HCT116 (cell line): ENCODE measurements at regions not wholly inside any gene's neighbourhood (a gene's known extent, or its start where the extent isn't known, plus 50 kb on each side); places are given as distances from the start of the nearest gene placed in this dataset.

Experiments used
- ATAC-seq: fragments of 200-7000 bp; cut with Tn5 transposase; 2 replicates; pipeline ENCODE4 v1.9.1; 2020; ENCODE audit warnings: mild to moderate bottlenecking, moderate library complexity
- BruUV-seq: library from RNA; stranded (reverse); fragments of 400-500 nt; replicated peaks from 2 replicates; lab custom pipeline; 2021; lab: Mats Ljungman, UMichigan
- CTCF ChIA-PET: fragments of 300-600 bp; sonication (Branson Sonifier 250); formaldehyde crosslinking; loops from one replicate; lab custom pipeline; 2021; ENCODE audit warnings: antibody characterized with exemption; lab: Charles Lee
- POLR2A ChIA-PET: fragments of 300-600, 350-600 bp; sonication (Branson Sonifier 250); formaldehyde crosslinking; loops from one replicate; lab custom pipeline; 2021; ENCODE audit warnings: antibody characterized with exemption; lab: Charles Lee
- RAD21 ChIA-PET, 2 experiments: fragments of 300-600 bp; sonication (Branson Sonifier 250); formaldehyde crosslinking; loops; one replicate each; lab custom pipeline; 2023; ENCODE audit warnings: low total read pairs in 2 of 2; ENCODE audit not compliant: uncharacterized antibody in 2 of 2, unreplicated experiment in 2 of 2, low non-redundant PET in 1 of 2; lab: Charles Lee
- DNase-seq: peaks from one replicate; pipeline ENCODE4 v3.0.0-alpha.2; 2010; ENCODE audit warnings: low read depth, low spot score
- H2AFZ ChIP-seq: fragments of 200-600 bp; shearing (Covaris generic), sonication (generic); 2 replicates; pipeline ENCODE4 v1.6.1; 2017; ENCODE audit warnings: low read depth, mixed run types, mixed read lengths, antibody characterized with exemption, low read length; ENCODE audit not compliant: poor library complexity, severe bottlenecking
- H3K27ac ChIP-seq: 2 replicates; pipeline ENCODE4 v1.5.1; 2012; ENCODE audit warnings: low read depth, low read length
- H3K27me3 ChIP-seq: fragments of 200-600 bp; sonication (generic); 2 replicates; pipeline ENCODE4 v1.6.1; 2016; ENCODE audit warnings: mixed run types, low read length, mixed read lengths; ENCODE audit not compliant: insufficient read depth
- H3K36me3 ChIP-seq, 2 experiments: fragments of 200-500 bp in 1 of 2; fragments of 200-600 bp in 1 of 2; sonication (Bioruptor generic) in 1 of 2; sonication (generic) in 1 of 2; 2 replicates each; pipeline versions ENCODE4 v1.5.1 to v1.6.1; 2014 to 2016; ENCODE audit warnings: low read length in 2 of 2, inconsistent platforms in 1 of 2, mixed read lengths in 1 of 2, mixed run types in 1 of 2; ENCODE audit not compliant: insufficient read depth in 2 of 2, control insufficient read depth in 1 of 2
- H3K4me1 ChIP-seq, 2 experiments: fragments of 200-600 bp in 1 of 2; sonication (generic) in 1 of 2; 2 replicates each; pipeline versions ENCODE4 v1.5.1 to v1.6.1; 2012 to 2017; ENCODE audit warnings: low read length in 2 of 2, inconsistent platforms in 1 of 2, mild to moderate bottlenecking in 1 of 2, mixed read lengths in 1 of 2, mixed run types in 1 of 2, moderate library complexity in 1 of 2; ENCODE audit not compliant: insufficient read depth in 2 of 2, control insufficient read depth in 1 of 2
- H3K4me2 ChIP-seq: fragments of 200-600 bp; sonication (generic); 2 replicates; pipeline ENCODE4 v1.6.1; 2017; ENCODE audit warnings: mixed run types, low read length, mixed read lengths
- H3K4me3 ChIP-seq, 2 experiments: fragments of 200-600 bp in 1 of 2; sonication (generic) in 1 of 2; replicated peaks in 1 of 2; 2 replicates each; pipeline ENCODE4 v1.5.1; 2011 to 2016; ENCODE audit warnings: low read length in 2 of 2, control low read depth in 1 of 2, low read depth in 1 of 2, mild to moderate bottlenecking in 1 of 2, mixed read lengths in 1 of 2, mixed run types in 1 of 2
- H3K79me2 ChIP-seq: fragments of 200-600 bp; sonication (generic); 2 replicates; pipeline ENCODE4 v1.6.1; 2017; ENCODE audit warnings: mild to moderate bottlenecking, mixed run types, low read length, moderate library complexity, mixed read lengths; ENCODE audit not compliant: insufficient read depth
- H3K9ac ChIP-seq: fragments of 200-600 bp; sonication (generic); 2 replicates; pipeline ENCODE4 v1.6.1; 2016; ENCODE audit warnings: low read length, mixed read lengths
- H3K9me2 ChIP-seq: fragments of 200-600 bp; sonication (generic), shearing (Covaris generic); 2 replicates; pipeline ENCODE4 v1.6.1; 2017; ENCODE audit warnings: mixed run types, mild to moderate bottlenecking, moderate library complexity; ENCODE audit not compliant: insufficient read depth
- H3K9me3 ChIP-seq, 2 experiments: fragments of 200-500 bp in 1 of 2; fragments of 200-600 bp in 1 of 2; sonication (Bioruptor generic) in 1 of 2; sonication (generic) in 1 of 2; 2 replicates each; pipeline ENCODE4 v1.6.1; 2014 to 2017; ENCODE audit warnings: low read length in 2 of 2, mixed read lengths in 2 of 2, inconsistent platforms in 1 of 2, low read depth in 1 of 2, mild to moderate bottlenecking in 1 of 2, mixed run types in 1 of 2, moderate library complexity in 1 of 2; ENCODE audit not compliant: control insufficient read depth in 1 of 2, insufficient read depth in 1 of 2
- H4K20me1 ChIP-seq: fragments of 200-600 bp; sonication (generic), shearing (Covaris generic); 2 replicates; pipeline ENCODE4 v1.6.1; 2017; ENCODE audit warnings: mixed run types, mild to moderate bottlenecking, moderate library complexity; ENCODE audit not compliant: insufficient read depth
- ATF3 ChIP-seq: IDR thresholded peaks from 2 replicates; pipeline ENCODE4 v1.6.1; 2012
- CBX3 ChIP-seq: IDR thresholded peaks from 2 replicates; pipeline ENCODE4 v1.6.1; 2012; ENCODE audit warnings: low read depth
- CTCF ChIP-seq, 3 experiments: fragments of 200-600 bp in 1 of 3; sonication (generic) in 1 of 3; IDR thresholded peaks in 2 of 3; conservative IDR thresholded peaks in 1 of 3; 2 replicates each; pipeline ENCODE4 v1.5.1; 2012 to 2017; ENCODE audit warnings: low read depth in 2 of 3, low read length in 2 of 3, antibody characterized with exemption in 1 of 3, borderline replicate concordance in 1 of 3, control low read depth in 1 of 3, mild to moderate bottlenecking in 1 of 3, mixed read lengths in 1 of 3, mixed run types in 1 of 3, moderate library complexity in 1 of 3; ENCODE audit not compliant: insufficient read depth in 1 of 3
- EGR1 ChIP-seq: IDR thresholded peaks from 2 replicates; pipeline ENCODE4 v1.6.1; 2012; ENCODE audit warnings: low read depth
- ELF1 ChIP-seq: IDR thresholded peaks from 2 replicates; pipeline ENCODE4 v1.6.1; 2012; ENCODE audit warnings: low read depth, borderline replicate concordance
- EZH2 ChIP-seq: fragments of 200-600 bp; sonication (generic); IDR thresholded peaks from 2 replicates; pipeline ENCODE4 v1.6.1; 2017; ENCODE audit warnings: antibody characterized with exemption, mixed run types
- EZH2phosphoT487 ChIP-seq: fragments of 200-600 bp; IDR thresholded peaks from 2 replicates; pipeline ENCODE4 v1.6.1; 2018; ENCODE audit warnings: antibody characterized with exemption, borderline replicate concordance
- FOSL1 ChIP-seq: IDR thresholded peaks from 2 replicates; pipeline ENCODE4 v1.6.1; 2012; ENCODE audit warnings: low read depth
- MAX ChIP-seq: IDR thresholded peaks from 2 replicates; pipeline ENCODE4 v1.6.1; 2012
- POLR2A ChIP-seq: IDR thresholded peaks from 2 replicates; pipeline ENCODE4 v1.7.0; 2011; ENCODE audit warnings: borderline replicate concordance; ENCODE audit not compliant: insufficient read depth, insufficient read length; ENCODE audit errors: extremely low read depth
- POLR2AphosphoS5 ChIP-seq: IDR thresholded peaks from 2 replicates; pipeline ENCODE4 v1.6.1; 2011; ENCODE audit warnings: mild to moderate bottlenecking, low read depth, low read length, moderate library complexity
- RAD21 ChIP-seq: IDR thresholded peaks from 2 replicates; pipeline ENCODE4 v1.6.1; 2012; ENCODE audit warnings: low read depth, mild to moderate bottlenecking
- REST ChIP-seq: IDR thresholded peaks from 2 replicates; pipeline ENCODE4 v1.6.1; 2012; ENCODE audit warnings: low read depth
- SIN3A ChIP-seq: IDR thresholded peaks from 2 replicates; pipeline ENCODE4 v1.6.1; 2012; ENCODE audit warnings: low read depth
- SP1 ChIP-seq: IDR thresholded peaks from 2 replicates; pipeline ENCODE4 v1.6.1; 2012; ENCODE audit warnings: low read depth
- SRF ChIP-seq: IDR thresholded peaks from 2 replicates; pipeline ENCODE4 v1.6.1; 2012; ENCODE audit warnings: low read depth
- YY1 ChIP-seq: IDR thresholded peaks from 2 replicates; pipeline ENCODE4 v1.6.1; 2011; ENCODE audit warnings: low read length, low read depth, moderate library complexity, mild to moderate bottlenecking; ENCODE audit not compliant: insufficient replicate concordance; ENCODE audit errors: extremely low read depth
- ZFX ChIP-seq: fragments of 450-650 bp; IDR thresholded peaks from 2 replicates; pipeline ENCODE4 v1.6.1; 2017
- ZNF274 ChIP-seq: fragments of 200-500 bp; sonication (Bioruptor generic); IDR thresholded peaks from 2 replicates; pipeline ENCODE4 v1.6.1; 2014; ENCODE audit warnings: mild to moderate bottlenecking, low read depth, low read length, inconsistent platforms
- intact Hi-C: fragments of 100-400 bp; cut with micrococcal nuclease; formaldehyde crosslinking; loops from 2 replicates; pipeline ENCODE4 v1.10.0; 2022
- TF ChIP-seq, protein P1 (sequence below): IDR thresholded peaks from 2 replicates; pipeline ENCODE4 v1.6.1; 2011; ENCODE audit warnings: mild to moderate bottlenecking, low read length, moderate library complexity; ENCODE audit not compliant: insufficient replicate concordance; ENCODE audit errors: extremely low read depth

DNA sequence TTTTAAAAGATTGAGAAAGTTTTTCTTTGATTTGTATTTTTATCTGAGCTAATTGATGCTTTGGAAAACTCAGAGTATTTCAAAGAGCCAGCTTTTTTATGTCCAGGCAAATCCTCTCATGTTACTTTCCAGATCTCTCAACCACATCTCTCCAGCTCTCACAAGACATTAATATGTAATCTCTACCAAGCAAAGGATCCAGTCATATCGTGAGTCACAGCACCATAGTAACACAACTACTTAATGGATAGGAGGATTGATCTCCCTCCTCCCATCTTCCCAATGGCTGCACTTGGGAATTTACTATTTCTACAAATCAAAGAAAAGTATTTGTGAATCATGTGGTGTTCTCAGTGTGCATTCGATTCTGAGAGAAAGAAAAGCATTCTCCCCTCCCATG lies 63.3 kb downstream of the POU4F1 start:
- ATAC-seq (no peak), DNase-seq (no peak)
- Histone ChIP-seq H3K36me3 (no peaks in the 10 kb centered on the region), H3K9ac (no peak overlapping the region), H3K4me3 (no peak overlapping the region), H3K27ac (no peak overlapping the region), H3K4me2 (no peak overlapping the region), H3K27me3 (peaks cover 6% of the 10 kb centered on the region; the same call in 1 of the 2 replicates), H3K79me2 (no peaks in the 10 kb centered on the region), H2AFZ (no peak overlapping the region), H3K4me1 (no peaks in the 10 kb centered on the region), H3K9me3 (no peaks in the 10 kb centered on the region), H4K20me1 (no peaks in the 10 kb centered on the region), H3K9me2 (no peaks in the 10 kb centered on the region)
- ChIA-PET RAD21 (no interaction called here), CTCF (no interaction called here), POLR2A (no interaction called here)
- TF ChIP-seq YY1: no peak
- TF ChIP-seq ELF1: no peak
- no peak for TF ChIP-seq ATF3
- no peak for TF ChIP-seq SRF
- TF ChIP-seq, protein P1, sequence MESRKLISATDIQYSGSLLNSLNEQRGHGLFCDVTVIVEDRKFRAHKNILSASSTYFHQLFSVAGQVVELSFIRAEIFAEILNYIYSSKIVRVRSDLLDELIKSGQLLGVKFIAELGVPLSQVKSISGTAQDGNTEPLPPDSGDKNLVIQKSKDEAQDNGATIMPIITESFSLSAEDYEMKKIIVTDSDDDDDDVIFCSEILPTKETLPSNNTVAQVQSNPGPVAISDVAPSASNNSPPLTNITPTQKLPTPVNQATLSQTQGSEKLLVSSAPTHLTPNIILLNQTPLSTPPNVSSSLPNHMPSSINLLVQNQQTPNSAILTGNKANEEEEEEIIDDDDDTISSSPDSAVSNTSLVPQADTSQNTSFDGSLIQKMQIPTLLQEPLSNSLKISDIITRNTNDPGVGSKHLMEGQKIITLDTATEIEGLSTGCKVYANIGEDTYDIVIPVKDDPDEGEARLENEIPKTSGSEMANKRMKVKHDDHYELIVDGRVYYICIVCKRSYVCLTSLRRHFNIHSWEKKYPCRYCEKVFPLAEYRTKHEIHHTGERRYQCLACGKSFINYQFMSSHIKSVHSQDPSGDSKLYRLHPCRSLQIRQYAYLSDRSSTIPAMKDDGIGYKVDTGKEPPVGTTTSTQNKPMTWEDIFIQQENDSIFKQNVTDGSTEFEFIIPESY: no peak
- TF ChIP-seq POLR2AphosphoS5: no peak
- TF ChIP-seq ZFX: no peak
- no peak for TF ChIP-seq FOSL1
- no peak for TF ChIP-seq SP1
- no peak for TF ChIP-seq CBX3
- no peak for TF ChIP-seq RAD21
- no peak for TF ChIP-seq REST
- TF ChIP-seq POLR2A: no peak
- TF ChIP-seq EZH2: no peak
- no peak for TF ChIP-seq EZH2phosphoT487
- TF ChIP-seq ZNF274: no peak
- TF ChIP-seq MAX: no peak
- TF ChIP-seq SIN3A: no peak
- no peak for TF ChIP-seq CTCF (IDR thresholded peaks at IDR 0.05 in 2 of 3, conservative IDR thresholded peaks at IDR 0.05 in 1 of 3; ENCODE audit: borderline replicate concordance in 1 of 3, insufficient read depth in 1 of 3, low read depth in 2 of 3, low read length in 2 of 3)
- no peak for TF ChIP-seq EGR1
- no TSS peak for BruUV-seq
- intact Hi-C loops: no loop called here
